OCI-LY3 (cell line): ENCODE measurements at regions not wholly inside any gene's neighbourhood (a gene's known extent, or its start where the extent isn't known, plus 50 kb on each side); places are given as distances from the start of the nearest gene placed in this dataset.

Experiments used
- H2AFZ ChIP-seq: fragments of 200-600, 300-600 bp; shearing (Covaris generic); 2 replicates; pipeline ENCODE4 v1.6.0; 2014; ENCODE audit warnings: antibody characterized with exemption, low read depth, low read length
- H3K27ac ChIP-seq: fragments of 200-600, 300-600 bp; sonication (generic); 2 replicates; pipeline ENCODE4 v1.5.1; 2014; ENCODE audit warnings: mild to moderate bottlenecking, low read length, moderate library complexity, mixed read lengths
- H3K27me3 ChIP-seq: fragments of 200-600, 300-600 bp; sonication (generic); 2 replicates; pipeline ENCODE4 v1.6.1; 2014; ENCODE audit warnings: low read depth, low read length, mixed read lengths
- H3K36me3 ChIP-seq: fragments of 200-600, 300-600 bp; sonication (generic); replicated peaks from 2 replicates; pipeline ENCODE3; 2014; ENCODE audit warnings: low read depth, low read length, mixed read lengths
- H3K4me1 ChIP-seq: fragments of 300-600, 200-600 bp; sonication (generic); 2 replicates; pipeline ENCODE4 v1.6.1; 2014; ENCODE audit warnings: low read length, mixed read lengths
- H3K4me2 ChIP-seq: fragments of 200-600, 300-600 bp; sonication (generic); 2 replicates; pipeline ENCODE4 v1.6.1; 2014; ENCODE audit warnings: low read length, mixed read lengths
- H3K4me3 ChIP-seq: fragments of 300-600, 200-600 bp; sonication (generic); 2 replicates; pipeline ENCODE4 v1.5.1; 2014; ENCODE audit warnings: antibody characterized with exemption, mild to moderate bottlenecking, low read length, moderate library complexity
- H3K79me2 ChIP-seq: fragments of 300-600, 200-600 bp; shearing (Covaris generic); 2 replicates; pipeline ENCODE4 v1.6.1; 2014; ENCODE audit warnings: mild to moderate bottlenecking, low read length, mixed read lengths
- H3K9ac ChIP-seq: fragments of 300-600, 200-600 bp; shearing (Covaris generic); 2 replicates; pipeline ENCODE4 v1.6.0; 2014; ENCODE audit warnings: mild to moderate bottlenecking, low read length, moderate library complexity
- H3K9me3 ChIP-seq: fragments of 200-600, 300-600 bp; shearing (Covaris generic); 2 replicates; pipeline ENCODE4 v1.6.1; 2014; ENCODE audit warnings: low read length, mixed read lengths; ENCODE audit not compliant: insufficient read depth
- H4K20me1 ChIP-seq: fragments of 200-600, 300-600 bp; sonication (generic); 2 replicates; pipeline ENCODE4 v1.6.1; 2016; ENCODE audit warnings: low read length, mixed read lengths; ENCODE audit not compliant: insufficient read depth
- EZH2phosphoT487 ChIP-seq: fragments of 200-600 bp; shearing (Covaris generic); IDR thresholded peaks from 2 replicates; pipeline ENCODE4 v1.6.1; 2018; ENCODE audit warnings: antibody characterized with exemption, mixed run types, low read depth
- TF ChIP-seq, protein P1 (sequence below): fragments of 200-600, 300-600 bp; sonication (generic); IDR thresholded peaks from 2 replicates; pipeline ENCODE4 v1.5.1; 2014; ENCODE audit warnings: antibody characterized with exemption, low read length, low read depth

DNA sequence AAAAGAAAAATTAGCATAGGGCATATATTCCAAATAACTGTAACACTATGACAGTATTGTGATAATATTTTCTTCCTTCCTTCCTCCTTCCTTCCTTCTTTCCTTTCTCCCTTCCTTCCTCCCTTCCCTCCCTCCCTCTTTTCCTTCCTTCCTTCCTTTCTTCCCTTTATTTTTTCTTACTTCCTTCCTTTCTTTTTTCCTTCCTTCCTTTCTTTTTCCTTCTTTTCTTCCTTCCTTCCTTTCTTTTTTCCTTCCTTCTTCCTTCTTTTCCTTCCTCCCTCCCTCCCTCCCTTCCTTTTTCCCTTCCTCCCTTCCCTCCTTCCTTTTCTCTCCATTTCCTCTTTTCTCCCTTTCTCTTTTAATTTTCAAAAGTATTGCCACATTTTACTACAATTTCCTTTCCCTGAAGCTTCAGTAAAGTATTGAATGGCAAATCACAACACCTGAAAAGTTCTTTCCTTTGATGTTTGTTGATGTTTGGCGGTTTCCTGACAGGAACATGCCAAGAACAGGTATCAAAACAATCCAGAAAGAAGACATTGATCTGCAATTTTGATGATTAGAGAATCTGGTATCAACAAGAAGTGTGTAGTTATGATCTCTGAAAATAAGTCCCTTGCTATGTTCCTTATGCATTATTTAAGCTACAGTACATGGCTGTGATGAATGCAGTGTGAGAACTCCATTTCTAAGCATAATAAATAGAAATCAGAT lies 253.1 kb upstream of the EDIL3 start:
- H3K27ac ChIP-seq, result no peak overlapping the region
- H3K4me1 ChIP-seq, result no peaks in the 10 kb centered on the region
- H3K4me3 ChIP-seq, result no peak overlapping the region
- H3K9me3 ChIP-seq, result no peaks in the 10 kb centered on the region
- no peak overlapping the region for H3K9ac ChIP-seq
- H3K79me2 ChIP-seq, result no peaks in the 10 kb centered on the region
- H3K4me2 ChIP-seq, result no peak overlapping the region
- no peaks in the 10 kb centered on the region for H3K36me3 ChIP-seq
- TF ChIP-seq, protein P1, sequence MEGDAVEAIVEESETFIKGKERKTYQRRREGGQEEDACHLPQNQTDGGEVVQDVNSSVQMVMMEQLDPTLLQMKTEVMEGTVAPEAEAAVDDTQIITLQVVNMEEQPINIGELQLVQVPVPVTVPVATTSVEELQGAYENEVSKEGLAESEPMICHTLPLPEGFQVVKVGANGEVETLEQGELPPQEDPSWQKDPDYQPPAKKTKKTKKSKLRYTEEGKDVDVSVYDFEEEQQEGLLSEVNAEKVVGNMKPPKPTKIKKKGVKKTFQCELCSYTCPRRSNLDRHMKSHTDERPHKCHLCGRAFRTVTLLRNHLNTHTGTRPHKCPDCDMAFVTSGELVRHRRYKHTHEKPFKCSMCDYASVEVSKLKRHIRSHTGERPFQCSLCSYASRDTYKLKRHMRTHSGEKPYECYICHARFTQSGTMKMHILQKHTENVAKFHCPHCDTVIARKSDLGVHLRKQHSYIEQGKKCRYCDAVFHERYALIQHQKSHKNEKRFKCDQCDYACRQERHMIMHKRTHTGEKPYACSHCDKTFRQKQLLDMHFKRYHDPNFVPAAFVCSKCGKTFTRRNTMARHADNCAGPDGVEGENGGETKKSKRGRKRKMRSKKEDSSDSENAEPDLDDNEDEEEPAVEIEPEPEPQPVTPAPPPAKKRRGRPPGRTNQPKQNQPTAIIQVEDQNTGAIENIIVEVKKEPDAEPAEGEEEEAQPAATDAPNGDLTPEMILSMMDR, result no peak
- no peak for TF ChIP-seq EZH2phosphoT487
- H2AFZ ChIP-seq, result no peak overlapping the region
- H3K27me3 ChIP-seq, result no peaks in the 10 kb centered on the region
- H4K20me1 ChIP-seq, result no peaks in the 10 kb centered on the region

DNA sequence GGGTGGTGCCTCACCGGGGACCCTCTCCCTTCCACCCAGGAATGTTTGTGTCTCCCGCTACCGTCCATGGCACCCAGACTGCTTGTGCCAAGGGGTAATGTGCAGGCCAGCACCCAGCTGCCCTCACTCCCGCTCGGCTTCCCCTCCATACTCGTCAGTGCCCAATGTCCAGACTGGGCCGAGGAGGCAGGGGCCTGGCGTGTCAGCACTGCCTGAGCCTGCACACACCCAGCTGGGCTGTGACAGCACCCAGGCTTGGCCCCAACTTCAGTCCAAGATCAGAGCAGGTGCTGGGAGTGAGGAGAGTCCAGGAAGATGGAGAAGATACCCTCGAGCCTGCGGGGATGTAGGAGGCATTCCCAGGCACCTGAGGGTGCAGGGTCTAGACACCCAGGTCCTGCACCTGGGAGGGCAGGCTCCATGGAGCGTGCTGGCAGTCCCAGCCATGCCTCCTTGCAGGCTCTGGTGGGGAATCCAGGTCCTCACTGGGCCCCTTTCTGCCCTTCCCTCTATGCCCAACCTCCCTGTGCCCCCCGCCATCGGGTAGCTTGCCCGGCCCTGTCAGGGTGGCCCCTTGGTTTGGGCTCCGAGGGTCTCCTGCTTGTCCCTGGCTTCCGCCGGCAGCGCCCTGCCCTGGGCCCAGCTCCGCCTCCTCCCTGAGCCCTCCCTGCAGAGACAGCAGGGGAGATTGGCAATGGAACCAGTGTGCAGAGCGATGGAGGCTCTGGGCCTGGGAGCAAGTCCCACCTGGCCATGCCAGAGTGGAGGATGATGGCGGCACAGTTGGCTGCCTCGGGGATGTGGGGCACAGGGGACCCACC lies 250.8 kb upstream of the EDIL3 start:
- Histone ChIP-seq H3K27me3 (no peaks in the 10 kb centered on the region), H3K4me1 (no peaks in the 10 kb centered on the region), H3K36me3 (no peaks in the 10 kb centered on the region), H3K9me3 (no peaks in the 10 kb centered on the region), H3K27ac (no peak overlapping the region), H3K9ac (no peak overlapping the region), H3K4me3 (no peak overlapping the region), H2AFZ (no peak overlapping the region), H3K4me2 (no peak overlapping the region), H4K20me1 (no peaks in the 10 kb centered on the region), H3K79me2 (no peaks in the 10 kb centered on the region)
- TF ChIP-seq, protein P1, result no peak
- TF ChIP-seq EZH2phosphoT487, result no peak

DNA sequence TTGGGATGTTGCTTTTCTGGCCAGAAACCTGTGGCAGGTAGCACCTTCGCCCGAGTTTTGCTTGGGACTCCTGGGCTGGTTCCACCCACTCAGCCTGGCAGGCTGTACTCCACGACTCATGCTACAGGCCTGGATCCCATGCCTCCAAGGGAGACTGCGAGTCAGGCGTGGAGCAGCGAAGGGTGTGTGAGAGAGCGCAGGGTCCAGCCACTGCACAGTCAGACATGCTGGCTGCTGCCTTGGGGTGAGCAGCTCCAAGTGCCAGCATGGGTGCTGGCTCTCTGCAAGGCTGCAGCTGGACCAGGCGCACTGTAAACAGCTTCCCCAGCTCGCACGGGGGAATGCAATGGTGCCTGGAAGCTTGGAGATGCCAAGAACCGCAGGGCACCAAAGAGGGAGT lies 249.6 kb upstream of the EDIL3 start:
- Histone ChIP-seq H2AFZ (no peak overlapping the region), H3K9me3 (no peaks in the 10 kb centered on the region), H3K4me2 (no peak overlapping the region), H3K79me2 (no peaks in the 10 kb centered on the region), H3K9ac (no peak overlapping the region), H3K4me1 (no peaks in the 10 kb centered on the region), H3K27ac (no peak overlapping the region), H3K4me3 (no peak overlapping the region), H3K36me3 (no peaks in the 10 kb centered on the region), H3K27me3 (no peaks in the 10 kb centered on the region), H4K20me1 (no peaks in the 10 kb centered on the region)
- TF ChIP-seq EZH2phosphoT487, result no peak
- TF ChIP-seq, protein P1, result no peak

DNA sequence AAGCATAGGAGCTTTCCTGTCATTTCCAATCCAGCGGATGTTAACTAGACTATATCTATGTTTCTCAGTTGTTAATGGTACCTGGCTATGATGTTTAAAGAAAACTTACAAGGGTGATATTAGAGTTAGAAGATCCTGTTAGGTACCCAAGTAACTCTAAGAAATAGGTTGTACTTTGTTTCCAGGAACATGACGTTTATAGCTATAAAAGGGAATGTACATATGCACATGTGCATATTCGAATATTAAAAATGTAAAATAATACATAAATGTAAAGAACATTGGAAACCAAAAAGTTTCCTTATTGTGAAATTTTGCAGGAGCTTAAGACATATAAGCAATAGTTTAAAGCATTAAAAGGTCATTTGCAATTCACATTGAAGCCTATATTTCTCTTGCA lies 247.7 kb upstream of the EDIL3 start:
- H3K9me3 ChIP-seq, result no peaks in the 10 kb centered on the region
- H3K36me3 ChIP-seq, result no peaks in the 10 kb centered on the region
- H3K27me3 ChIP-seq, result no peaks in the 10 kb centered on the region
- H4K20me1 ChIP-seq, result no peaks in the 10 kb centered on the region
- TF ChIP-seq, protein P1, result no peak
- TF ChIP-seq EZH2phosphoT487, result no peak
- no peak overlapping the region for H3K4me2 ChIP-seq
- no peak overlapping the region for H3K9ac ChIP-seq
- H3K79me2 ChIP-seq, result no peaks in the 10 kb centered on the region
- no peak overlapping the region for H3K4me3 ChIP-seq
- no peak overlapping the region for H2AFZ ChIP-seq
- no peak overlapping the region for H3K27ac ChIP-seq
- H3K4me1 ChIP-seq, result no peaks in the 10 kb centered on the region
